ENCODE measurements at regions not wholly inside any gene's neighbourhood (a gene's known extent, or its start where the extent isn't known, plus 50 kb on each side); places are given as distances from the start of the nearest gene placed in this dataset.

GRCh38 chr21:20774737-20775136, 223.5 kb upstream of the NCAM2 start:
- H3K4me3 Mint-ChIP-seq (ENCODE audit: unreplicated experiment) = no peak overlapping the region
- no peaks in the 10 kb centered on the region for H3K4me1 Mint-ChIP-seq (ENCODE audit: insufficient read depth, unreplicated experiment)
- no peak for DNase-seq (ENCODE audit: unreplicated experiment)
- no TSS peak for BruUV-seq (replicated peaks)
- no peak overlapping the region for H3K27ac Mint-ChIP-seq (ENCODE audit: low read depth, unreplicated experiment)
- POLR2A ChIA-PET = interaction anchor here (0.9 to 1.8 kb wide), 2 partner anchors 9 to 46 kb away, joined by 3 to 6 read pairs; no protein-coding TSS in a partner anchor
- peaks cover 15% of the 10 kb centered on the region for H3K9me3 Mint-ChIP-seq (ENCODE audit: unreplicated experiment)
- no peak for TF ChIP-seq CTCF (IDR thresholded peaks at IDR 0.05; ENCODE audit: unreplicated experiment)
- no peaks in the 10 kb centered on the region for H3K27me3 Mint-ChIP-seq (ENCODE audit: insufficient read depth, unreplicated experiment)
- CTCF ChIA-PET = no interaction called here
- no peaks in the 10 kb centered on the region for H3K36me3 Mint-ChIP-seq (ENCODE audit: insufficient read depth, unreplicated experiment)
- intact Hi-C loops (cut with micrococcal nuclease) = no loop called here

- ChIA-PET CTCF (no interaction called here), POLR2A (interaction anchor here (0.7 kb wide), 1 partner anchor 106 kb away, joined by 3 read pairs; no protein-coding TSS in a partner anchor)
- H3K4me1 Mint-ChIP-seq (ENCODE audit: insufficient read depth, unreplicated experiment) = peaks cover 13% of the 10 kb centered on the region
- no peaks in the 10 kb centered on the region for H3K9me3 Mint-ChIP-seq (ENCODE audit: unreplicated experiment)
- H3K27ac Mint-ChIP-seq (ENCODE audit: low read depth, unreplicated experiment) = no peak overlapping the region
- no peak for DNase-seq (ENCODE audit: unreplicated experiment)
- H3K4me3 Mint-ChIP-seq (ENCODE audit: unreplicated experiment) = no peak overlapping the region
- intact Hi-C loops (cut with micrococcal nuclease) = no loop called here
- BruUV-seq (replicated peaks) = no TSS peak
- TF ChIP-seq CTCF (IDR thresholded peaks at IDR 0.05; ENCODE audit: unreplicated experiment) = no peak
- no peaks in the 10 kb centered on the region for H3K27me3 Mint-ChIP-seq (ENCODE audit: insufficient read depth, unreplicated experiment)
- H3K36me3 Mint-ChIP-seq (ENCODE audit: insufficient read depth, unreplicated experiment) = no peaks in the 10 kb centered on the region
These were observed 218.9 kb upstream of the NCAM2 start for GRCh38 chr21:20779321-20779720.

GRCh38 chr21:20783611-20784010, 214.6 kb upstream of the NCAM2 start:
- no peak for TF ChIP-seq CTCF (IDR thresholded peaks at IDR 0.05; ENCODE audit: unreplicated experiment)
- intact Hi-C loops (cut with micrococcal nuclease) = no loop called here
- POLR2A ChIA-PET = interaction anchor here (1.1 to 1.7 kb wide), 4 partner anchors 8 to 68 kb away, joined by 3 to 6 read pairs (median 4); no protein-coding TSS in a partner anchor
- Mint-ChIP-seq H3K27ac (ENCODE audit: low read depth, unreplicated experiment) (peak overlapping the region; percentile 46), H3K4me1 (ENCODE audit: insufficient read depth, unreplicated experiment) (peaks cover 23% of the 10 kb centered on the region), H3K36me3 (ENCODE audit: insufficient read depth, unreplicated experiment) (no peaks in the 10 kb centered on the region), H3K27me3 (ENCODE audit: insufficient read depth, unreplicated experiment) (no peaks in the 10 kb centered on the region), H3K4me3 (ENCODE audit: unreplicated experiment) (peak overlapping the region; percentile 11), H3K9me3 (ENCODE audit: unreplicated experiment) (no peaks in the 10 kb centered on the region)
- no TSS peak for BruUV-seq (replicated peaks)
- DNase-seq (ENCODE audit: unreplicated experiment) = peak; percentile 41
- CTCF ChIA-PET = no interaction called here

GRCh38 chr21:20789729-20790500, 208.3 kb upstream of the NCAM2 start:
- Mint-ChIP-seq H3K36me3 (ENCODE audit: insufficient read depth, unreplicated experiment) (no peaks in the 10 kb centered on the region), H3K27me3 (ENCODE audit: insufficient read depth, unreplicated experiment) (no peaks in the 10 kb centered on the region), H3K27ac (ENCODE audit: low read depth, unreplicated experiment) (peak overlapping the region; percentile 50), H3K9me3 (ENCODE audit: unreplicated experiment) (peaks cover 5% of the 10 kb centered on the region), H3K4me3 (ENCODE audit: unreplicated experiment) (no peak overlapping the region), H3K4me1 (ENCODE audit: insufficient read depth, unreplicated experiment) (peaks cover 23% of the 10 kb centered on the region)
- DNase-seq (ENCODE audit: unreplicated experiment) = peak; percentile 64
- no peak for TF ChIP-seq CTCF (IDR thresholded peaks at IDR 0.05; ENCODE audit: unreplicated experiment)
- intact Hi-C loops (cut with micrococcal nuclease) = no loop called here
- CTCF ChIA-PET = interaction anchor here (0.6 kb wide), 1 partner anchor 127 kb away, joined by 3 read pairs; no protein-coding TSS in a partner anchor
- POLR2A ChIA-PET = no interaction called here
- BruUV-seq (replicated peaks) = no TSS peak
